A673 (cell line): ENCODE measurements at regions not wholly inside any gene's neighbourhood (a gene's known extent, or its start where the extent isn't known, plus 50 kb on each side); places are given as distances from the start of the nearest gene placed in this dataset.

Experiments used
- BruUV-seq: library from RNA; stranded (reverse); fragments of 400-500 nt; replicated peaks from 2 replicates; lab custom pipeline; 2021; lab: Mats Ljungman, UMichigan
- CTCF ChIA-PET: fragments of 300-600 bp; sonication (Branson Sonifier 250); formaldehyde crosslinking; loops from one replicate; lab custom pipeline; 2022; ENCODE audit warnings: antibody characterized with exemption; lab: Charles Lee
- POLR2A ChIA-PET: fragments of 300-600 bp; sonication (Branson Sonifier 250); formaldehyde crosslinking; loops from one replicate; lab custom pipeline; 2022; ENCODE audit warnings: antibody characterized with exemption; ENCODE audit not compliant: low non-redundant PET; lab: Charles Lee
- DNase-seq: peaks from one replicate; pipeline ENCODE4 v3.0.0-alpha.2; 2015; ENCODE audit warnings: low spot score
- H3K27ac ChIP-seq: fragments of 200-600 bp; sonication (generic); 2 replicates; pipeline ENCODE4 v1.5.1; 2016; ENCODE audit warnings: mixed run types, low read depth, mild to moderate bottlenecking, mixed read lengths, antibody characterized with exemption, low read length; ENCODE audit not compliant: poor library complexity, severe bottlenecking
- H3K27me3 ChIP-seq: fragments of 200-600 bp; sonication (generic); replicated peaks from 2 replicates; pipeline ENCODE4 v1.6.1; 2017; ENCODE audit warnings: mixed run types, low read depth, mild to moderate bottlenecking, mixed read lengths, antibody characterized with exemption, low read length; ENCODE audit not compliant: insufficient read depth, poor library complexity
- H3K36me3 ChIP-seq: fragments of 200-600 bp; sonication (generic); 2 replicates; pipeline ENCODE4 v1.6.1; 2016; ENCODE audit warnings: mixed run types, mild to moderate bottlenecking, mixed read lengths, antibody characterized with exemption, low read length; ENCODE audit not compliant: insufficient read depth, poor library complexity, severe bottlenecking
- H3K4me1 ChIP-seq: fragments of 200-600 bp; sonication (generic); 2 replicates; pipeline ENCODE4 v1.6.1; 2017; ENCODE audit warnings: mixed run types, mild to moderate bottlenecking, mixed read lengths, antibody characterized with exemption, low read length; ENCODE audit not compliant: insufficient read depth, poor library complexity, severe bottlenecking
- H3K4me3 ChIP-seq: fragments of 200-600 bp; sonication (generic); 2 replicates; pipeline ENCODE4 v1.5.1; 2016; ENCODE audit warnings: low read depth, mixed run types, mild to moderate bottlenecking, mixed read lengths, low read length; ENCODE audit not compliant: poor library complexity, severe bottlenecking
- H3K9me3 ChIP-seq: fragments of 200-600 bp; sonication (generic); 2 replicates; pipeline ENCODE4 v1.6.1; 2016; ENCODE audit warnings: mixed run types, low read depth, mild to moderate bottlenecking, mixed read lengths, antibody characterized with exemption, low read length; ENCODE audit not compliant: poor library complexity, severe bottlenecking
- EZH2 ChIP-seq: fragments of 200-600 bp; sonication (generic); IDR thresholded peaks from 2 replicates; pipeline ENCODE4 v1.6.1; 2017; ENCODE audit warnings: borderline replicate concordance, low read depth, mild to moderate bottlenecking, mixed read lengths, antibody characterized with exemption, low read length; ENCODE audit not compliant: poor library complexity, severe bottlenecking
- intact Hi-C: fragments of 100-400 bp; cut with micrococcal nuclease; formaldehyde crosslinking; loops from one replicate; pipeline ENCODE4 v1.10.0; 2022; ENCODE audit not compliant: unreplicated experiment
- TF ChIP-seq, protein P1 (sequence below): fragments of 300-800, 200-600 bp; sonication (generic); conservative IDR thresholded peaks from 2 replicates; pipeline ENCODE4 v1.5.1; 2017; ENCODE audit warnings: low read depth, mild to moderate bottlenecking, antibody characterized with exemption, low read length, moderate library complexity, mixed read lengths

DNA sequence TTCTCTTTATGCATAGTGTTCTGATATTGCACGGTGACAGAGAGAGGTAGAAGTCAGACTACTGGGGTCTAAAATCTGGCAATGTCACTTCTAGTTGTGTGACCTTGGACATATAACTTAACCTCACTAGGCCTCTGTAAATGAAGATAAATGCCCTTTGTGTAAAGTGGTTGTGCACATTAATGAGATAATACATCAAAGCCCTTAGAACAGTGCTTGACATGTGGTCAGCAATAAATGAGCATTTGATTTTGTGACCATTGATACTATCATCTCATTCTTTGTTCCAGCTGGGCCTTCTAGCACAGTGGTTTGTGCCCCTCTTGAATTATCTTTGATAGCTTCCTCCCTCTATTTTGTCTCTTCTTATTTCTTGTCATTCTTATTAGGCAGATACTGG, 74.1 kb upstream of the C10orf90 start:
- Histone ChIP-seq H3K36me3 (no peaks in the 10 kb centered on the region), H3K27me3 (peaks cover 21% of the 10 kb centered on the region), H3K9me3 (no peaks in the 10 kb centered on the region), H3K4me1 (no peaks in the 10 kb centered on the region), H3K4me3 (no peak overlapping the region), H3K27ac (no peak overlapping the region)
- ChIA-PET POLR2A (no interaction called here), CTCF (no interaction called here)
- no peak for DNase-seq
- BruUV-seq: no TSS peak
- TF ChIP-seq EZH2: no peak
- TF ChIP-seq, protein P1, sequence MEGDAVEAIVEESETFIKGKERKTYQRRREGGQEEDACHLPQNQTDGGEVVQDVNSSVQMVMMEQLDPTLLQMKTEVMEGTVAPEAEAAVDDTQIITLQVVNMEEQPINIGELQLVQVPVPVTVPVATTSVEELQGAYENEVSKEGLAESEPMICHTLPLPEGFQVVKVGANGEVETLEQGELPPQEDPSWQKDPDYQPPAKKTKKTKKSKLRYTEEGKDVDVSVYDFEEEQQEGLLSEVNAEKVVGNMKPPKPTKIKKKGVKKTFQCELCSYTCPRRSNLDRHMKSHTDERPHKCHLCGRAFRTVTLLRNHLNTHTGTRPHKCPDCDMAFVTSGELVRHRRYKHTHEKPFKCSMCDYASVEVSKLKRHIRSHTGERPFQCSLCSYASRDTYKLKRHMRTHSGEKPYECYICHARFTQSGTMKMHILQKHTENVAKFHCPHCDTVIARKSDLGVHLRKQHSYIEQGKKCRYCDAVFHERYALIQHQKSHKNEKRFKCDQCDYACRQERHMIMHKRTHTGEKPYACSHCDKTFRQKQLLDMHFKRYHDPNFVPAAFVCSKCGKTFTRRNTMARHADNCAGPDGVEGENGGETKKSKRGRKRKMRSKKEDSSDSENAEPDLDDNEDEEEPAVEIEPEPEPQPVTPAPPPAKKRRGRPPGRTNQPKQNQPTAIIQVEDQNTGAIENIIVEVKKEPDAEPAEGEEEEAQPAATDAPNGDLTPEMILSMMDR: no peak
- intact Hi-C loops: loop anchor here (10.0 kb wide), 1 partner anchor 240 kb away; no protein-coding TSS in a partner anchor

DNA sequence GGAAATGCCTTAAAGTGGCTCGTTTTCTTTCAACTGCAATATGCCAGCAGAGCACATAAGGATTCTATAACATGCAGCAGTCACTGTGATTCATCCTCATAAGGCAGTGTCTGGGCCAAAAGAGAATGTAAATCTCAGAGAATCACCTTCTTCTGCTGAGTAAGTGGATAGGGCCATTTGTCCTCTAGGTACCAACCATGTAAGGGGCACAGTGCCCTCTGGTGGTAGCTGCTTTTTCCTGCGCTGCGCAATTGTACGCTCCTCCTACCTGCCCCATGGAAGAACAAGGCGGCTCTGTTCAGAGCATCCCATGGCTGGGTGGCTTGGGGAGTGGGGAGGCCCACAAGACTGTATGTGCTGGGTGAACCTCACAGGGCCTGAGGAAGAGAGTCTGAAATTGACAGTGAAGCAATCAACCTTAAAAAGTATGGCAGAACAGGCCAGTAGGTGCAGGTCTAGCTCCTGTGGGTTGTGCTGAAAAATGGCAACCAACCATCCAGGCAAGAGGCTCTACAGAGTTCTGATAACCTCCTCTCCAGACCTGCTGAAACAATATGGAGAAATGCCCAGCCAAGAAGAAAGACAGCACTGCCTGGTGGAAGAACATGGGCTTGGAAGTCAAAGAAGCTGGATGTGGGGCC, 78.6 kb upstream of the C10orf90 start:
- no peaks in the 10 kb centered on the region for H3K36me3 ChIP-seq
- H3K27ac ChIP-seq: no peak overlapping the region
- peaks cover 13% of the 10 kb centered on the region for H3K27me3 ChIP-seq
- POLR2A ChIA-PET: no interaction called here
- peak; percentile 79 for DNase-seq
- intact Hi-C loops: loop anchor here (1.0 to 10.0 kb wide), 2 partner anchors 244 to 767 kb away; no protein-coding TSS in a partner anchor
- no peak overlapping the region for H3K4me3 ChIP-seq
- CTCF ChIA-PET: interaction anchor here (0.6 to 1.7 kb wide), 2 partner anchors 15 to 815 kb away, joined by 6 to 9 read pairs; no protein-coding TSS in a partner anchor
- no peaks in the 10 kb centered on the region for H3K4me1 ChIP-seq
- H3K9me3 ChIP-seq: no peaks in the 10 kb centered on the region
- BruUV-seq: no TSS peak
- TF ChIP-seq EZH2: no peak
- TF ChIP-seq, protein P1: peak; percentile 84

DNA sequence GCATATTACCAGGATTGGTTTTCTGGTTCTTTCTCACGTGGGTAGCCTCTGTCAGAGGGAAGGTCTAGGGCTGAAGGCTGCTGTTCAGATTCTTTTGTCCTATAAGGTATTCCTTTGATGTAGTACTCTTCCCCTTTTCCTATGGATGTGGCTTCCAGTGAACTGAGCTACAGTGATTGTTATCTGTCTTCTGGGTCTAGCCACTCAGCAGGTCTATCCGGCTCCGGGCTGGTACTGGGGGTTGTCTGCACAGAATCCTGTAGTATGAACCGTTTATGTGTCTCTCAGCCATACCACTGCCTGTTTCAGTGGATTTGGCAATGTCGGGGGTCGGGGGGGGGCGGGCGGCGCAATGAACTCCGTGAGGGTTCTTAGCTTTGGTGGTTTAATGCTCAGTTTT, 84.5 kb upstream of the C10orf90 start:
- no peaks in the 10 kb centered on the region for H3K4me1 ChIP-seq
- intact Hi-C loops: no loop called here
- TF ChIP-seq, protein P1: no peak
- no peak for TF ChIP-seq EZH2
- no peak for DNase-seq
- CTCF ChIA-PET: no interaction called here
- POLR2A ChIA-PET: no interaction called here
- no peaks in the 10 kb centered on the region for H3K9me3 ChIP-seq
- H3K36me3 ChIP-seq: no peaks in the 10 kb centered on the region
- no peak overlapping the region for H3K27ac ChIP-seq
- H3K27me3 ChIP-seq: peaks cover 11% of the 10 kb centered on the region
- BruUV-seq: no TSS peak
- H3K4me3 ChIP-seq: no peak overlapping the region
